ENCODE measurements at regions not wholly inside any gene's neighbourhood (a gene's known extent, or its start where the extent isn't known, plus 50 kb on each side); places are given as distances from the start of the nearest gene placed in this dataset.

- no peak for DNase-seq (ENCODE audit: low read depth in 2 of 2)
Observed at GRCh38 chr4:114177628-114178027, 198.2 kb upstream of the ARSJ start.

DNA sequence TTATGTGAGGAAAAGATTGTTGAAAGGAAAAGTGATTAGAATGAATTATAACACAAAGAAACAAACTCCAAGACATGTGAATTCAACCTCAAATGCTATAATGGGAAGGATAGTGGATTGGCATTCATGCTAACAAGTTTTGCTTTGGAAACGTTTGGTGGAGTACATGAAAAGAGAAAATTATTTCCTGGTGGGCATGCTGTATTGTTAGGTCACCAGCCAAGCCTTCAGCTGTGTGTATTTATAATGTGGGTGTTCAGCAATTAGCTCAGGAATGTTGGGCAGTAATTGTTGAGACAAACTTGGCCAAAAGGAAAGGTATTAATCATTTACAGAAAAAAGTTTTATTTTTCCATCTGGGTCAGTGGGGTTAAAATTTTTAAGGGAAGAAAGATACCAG, 198.9 kb upstream of the ARSJ start:
- no peak for DNase-seq (ENCODE audit: low read depth in 2 of 2)

DNA sequence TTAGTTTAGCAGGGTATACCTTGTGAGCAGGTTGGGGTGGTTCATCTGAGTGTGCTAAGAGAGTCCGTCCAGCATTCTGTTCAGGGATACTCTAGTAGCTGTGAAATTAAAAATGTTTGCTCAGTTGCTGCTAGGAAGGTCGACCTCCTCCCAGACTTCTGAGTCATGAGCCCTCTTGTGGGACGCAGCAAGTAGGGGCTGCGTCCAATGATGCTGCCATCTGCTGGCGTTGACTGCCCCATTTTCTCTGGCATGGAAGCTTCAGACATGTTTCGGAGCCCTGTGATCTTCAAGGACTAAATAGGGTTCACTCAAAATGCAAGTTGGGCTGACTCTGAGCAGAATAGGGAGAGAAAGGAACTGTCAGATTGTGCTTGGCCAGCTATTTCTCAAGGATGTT, 201.0 kb upstream of the ARSJ start:
- peak; percentile 6 to 10 for DNase-seq (ENCODE audit: low read depth in 2 of 2)

DNA sequence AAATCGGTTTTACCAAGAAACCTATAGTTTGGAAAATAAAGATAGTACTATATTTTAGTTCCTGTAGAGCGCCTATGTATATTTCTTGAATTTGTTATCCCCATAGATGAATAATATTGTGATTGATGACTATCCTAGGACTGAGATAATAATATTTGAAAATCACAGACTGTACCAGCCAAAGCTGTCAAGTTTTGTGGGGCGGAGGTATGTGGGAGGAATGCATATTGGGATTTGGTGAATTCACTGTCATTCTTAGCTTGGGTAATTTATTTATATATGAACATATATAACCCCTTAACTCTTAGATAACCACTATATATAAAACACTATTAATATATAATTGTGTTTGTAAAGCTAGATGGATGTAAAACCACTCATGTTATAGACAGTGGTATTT, 205.5 kb upstream of the ARSJ start:
- DNase-seq (ENCODE audit: low read depth in 2 of 2): no peak

DNA sequence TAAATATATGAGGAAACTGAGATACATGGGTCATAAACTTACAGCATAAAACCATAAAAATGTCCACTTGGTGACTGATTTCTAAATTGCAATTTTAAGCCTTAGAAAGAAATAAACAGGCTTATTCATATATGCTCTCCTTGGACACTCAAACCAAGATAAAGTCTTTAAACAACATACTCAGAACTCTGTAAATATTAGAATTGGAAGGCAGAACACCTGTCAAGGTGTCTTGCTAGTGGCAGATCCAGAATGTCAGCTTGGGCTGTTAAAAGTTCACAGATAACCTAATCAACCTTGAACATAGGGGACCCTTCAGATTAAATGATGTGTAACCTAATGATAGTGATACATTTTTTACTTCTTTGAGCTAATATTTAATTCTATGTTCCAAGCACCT, 208.1 kb upstream of the ARSJ start:
- DNase-seq (ENCODE audit: low read depth in 2 of 2): no peak

- no peak for DNase-seq (ENCODE audit: low read depth in 2 of 2)
Observed at GRCh38 chr4:114191496-114191895, 212.0 kb upstream of the ARSJ start.

GRCh38 chr4:114192854-114193253, 213.4 kb upstream of the ARSJ start:
- no peak for DNase-seq (ENCODE audit: low read depth in 2 of 2)

GRCh38 chr4:114193624-114194399, 214.4 kb upstream of the ARSJ start:
- no peak for DNase-seq (ENCODE audit: low read depth in 2 of 2)

GRCh38 chr4:114196606-114197005, 217.2 kb upstream of the ARSJ start:
- DNase-seq (ENCODE audit: low read depth in 2 of 2): no peak

GRCh38 chr4:114200026-114200425, 220.6 kb upstream of the ARSJ start:
- no peak for DNase-seq (ENCODE audit: low read depth in 2 of 2)

GRCh38 chr4:114205261-114205660, 225.8 kb upstream of the ARSJ start:
- no peak for DNase-seq (ENCODE audit: low read depth in 2 of 2)

DNA sequence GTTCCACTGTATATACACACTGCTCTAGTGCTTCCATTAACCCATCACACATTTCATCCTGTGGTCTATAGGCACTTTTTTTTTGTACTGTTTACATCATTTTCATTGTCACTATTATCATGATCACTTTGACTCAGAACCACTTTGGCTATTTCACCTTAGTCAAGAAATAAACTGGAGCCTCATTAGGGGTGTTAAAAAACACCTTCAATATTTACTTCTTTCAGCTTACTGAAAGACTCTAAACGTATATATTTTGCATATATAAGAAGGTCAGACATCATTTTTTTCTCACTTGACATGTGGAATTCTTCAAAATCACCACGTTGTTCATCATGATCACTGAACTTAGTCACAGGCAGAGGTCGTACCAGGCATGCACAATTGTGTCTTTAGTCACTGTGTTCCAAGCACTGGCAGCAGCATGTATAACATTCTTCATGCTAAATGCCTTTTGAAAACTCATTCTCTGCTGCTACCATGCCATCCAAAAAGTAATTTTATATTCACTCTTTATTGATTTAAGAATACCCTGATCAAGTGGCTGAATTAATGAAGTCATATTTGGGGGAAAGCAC, 229.2 kb upstream of the ARSJ start:
- DNase-seq (ENCODE audit: low read depth in 2 of 2): no peak

DNA sequence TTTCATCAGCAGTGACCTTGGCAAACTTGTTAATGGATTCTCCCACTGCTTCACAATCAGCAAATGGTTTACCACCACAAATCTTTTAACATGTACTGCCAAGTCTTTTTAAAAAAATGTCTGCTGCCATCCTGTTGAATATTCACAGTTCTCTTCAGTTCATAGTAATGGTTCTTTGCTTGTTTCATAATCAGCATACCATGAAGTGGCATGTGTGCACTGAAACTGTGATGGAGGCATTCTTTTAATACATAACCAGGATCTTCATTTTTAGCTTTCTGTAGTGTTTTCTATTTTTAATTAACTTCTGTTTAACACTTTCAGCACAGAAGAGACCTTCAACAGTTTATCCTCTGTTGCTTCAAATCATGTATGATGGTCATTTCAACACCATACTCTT, 230.1 kb upstream of the ARSJ start:
- no peak for DNase-seq (ENCODE audit: low read depth in 2 of 2)

GRCh38 chr4:114211556-114211955, 232.1 kb upstream of the ARSJ start:
- no peak for DNase-seq (ENCODE audit: low read depth in 2 of 2)

DNA sequence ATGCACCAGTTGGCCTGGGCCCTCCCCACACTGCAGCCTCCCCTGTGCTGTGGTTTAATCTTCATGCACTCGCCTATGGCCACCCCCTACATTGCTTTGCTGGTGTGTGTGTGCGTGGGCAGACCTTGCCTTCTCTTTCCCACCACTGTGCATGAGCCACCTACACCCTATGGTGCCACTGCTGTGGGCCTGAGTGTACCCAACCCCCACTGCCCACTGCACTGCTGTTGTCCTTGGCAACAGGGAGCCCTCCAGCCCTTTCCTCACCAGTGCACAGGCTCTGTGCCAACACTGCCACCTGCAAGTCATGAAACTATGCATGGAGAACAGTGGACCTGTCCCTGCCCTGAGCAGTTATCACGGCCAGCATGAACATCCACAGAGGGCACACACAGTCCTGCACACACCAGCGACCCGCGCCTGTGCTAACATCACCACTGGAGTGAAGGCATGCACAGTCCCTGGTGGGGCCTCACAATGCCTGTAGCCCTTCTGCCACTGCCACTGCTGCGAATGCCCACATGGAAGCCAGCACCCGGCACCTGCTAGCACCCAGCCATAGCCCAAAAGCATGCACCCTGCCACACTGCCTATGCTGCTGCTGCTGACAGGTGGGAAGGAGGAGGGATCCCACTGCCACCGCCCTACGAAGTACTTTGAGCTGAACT, 237.8 kb upstream of the ARSJ start:
- no peak for DNase-seq (ENCODE audit: low read depth in 2 of 2)

- DNase-seq (ENCODE audit: low read depth in 2 of 2): no peak
Observed at GRCh38 chr4:114223580-114223979, 244.1 kb upstream of the ARSJ start.

DNA sequence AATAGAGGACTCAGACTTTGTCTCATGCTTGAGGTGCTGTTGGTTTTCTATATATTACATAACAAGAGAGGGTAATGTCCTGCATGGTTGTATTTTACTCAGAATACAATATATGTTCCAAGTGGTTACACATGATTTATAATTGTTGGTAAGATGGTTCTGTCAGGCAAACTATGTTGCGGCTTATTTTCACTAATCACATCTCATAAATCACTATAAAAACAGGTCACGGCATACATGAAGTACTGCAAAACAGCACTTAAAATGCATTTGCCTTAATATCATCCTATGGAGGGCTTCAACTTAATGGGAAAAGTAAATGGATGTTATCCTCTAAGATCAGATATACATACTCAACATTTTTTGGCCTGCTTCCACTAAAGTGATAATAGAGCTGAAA, 246.0 kb upstream of the ARSJ start:
- DNase-seq (ENCODE audit: low read depth in 2 of 2): no peak

DNA sequence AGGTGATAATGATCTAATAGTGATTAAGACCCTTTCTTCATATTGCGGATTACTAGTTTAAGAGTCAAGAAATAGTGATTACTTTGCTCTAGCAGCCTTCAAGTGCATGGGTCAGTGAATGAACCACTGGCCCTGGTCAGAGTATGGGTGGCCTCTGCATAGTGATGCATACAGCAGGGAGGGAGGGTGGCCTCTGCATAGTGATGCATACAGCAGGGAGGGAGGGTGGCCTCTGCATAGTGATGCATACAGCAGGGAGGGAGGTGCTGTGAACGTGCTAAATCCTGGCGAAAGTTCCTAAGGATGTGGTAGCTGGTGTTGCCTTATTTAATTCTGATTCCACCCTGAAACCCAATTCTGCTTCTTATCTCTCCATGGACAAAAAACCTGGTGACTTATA, 246.7 kb upstream of the ARSJ start:
- DNase-seq (ENCODE audit: low read depth in 2 of 2): no peak

DNA sequence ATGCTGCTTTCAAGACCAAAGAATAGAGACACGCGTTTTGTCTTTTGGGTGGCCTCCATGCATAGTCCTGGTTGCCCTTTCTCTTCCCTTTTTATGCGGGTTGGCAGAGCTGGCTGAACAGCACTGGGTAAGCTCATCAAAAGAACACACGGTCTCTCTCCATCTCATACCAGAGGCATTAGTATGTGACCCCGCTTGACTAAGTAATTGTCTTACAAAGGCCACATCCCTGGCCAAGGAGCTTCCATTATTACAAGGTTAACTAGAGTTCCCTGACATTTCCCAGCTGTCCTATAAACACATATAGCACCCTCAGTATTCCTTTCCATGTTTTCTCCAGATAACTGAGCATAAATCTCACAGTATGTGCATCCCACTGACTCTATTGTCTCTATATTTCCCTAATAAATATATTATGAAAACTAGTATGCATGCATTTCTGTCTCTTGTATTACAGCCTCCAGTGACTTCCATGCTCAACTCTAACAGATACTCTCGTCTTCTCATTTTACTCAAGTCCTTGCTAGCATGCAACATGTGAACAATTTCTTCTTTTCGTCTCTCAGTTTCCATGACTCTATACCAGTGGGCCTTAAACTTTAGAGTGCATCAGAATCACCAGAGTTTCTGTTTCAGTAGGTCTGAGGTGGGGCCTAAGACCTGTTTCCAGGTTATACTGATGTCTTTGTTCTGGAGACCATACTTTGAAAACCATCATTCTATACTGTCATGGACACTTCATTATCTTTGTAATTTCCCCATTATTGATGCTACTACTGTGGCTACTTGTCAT, 247.7 kb upstream of the ARSJ start:
- DNase-seq (ENCODE audit: low read depth in 2 of 2): no peak

- no peak for DNase-seq (ENCODE audit: low read depth in 2 of 2)
Observed at GRCh38 chr4:114229706-114230105, 250.3 kb upstream of the ARSJ start.

- no peak for DNase-seq (ENCODE audit: low read depth in 2 of 2)
Observed at GRCh38 chr4:114236171-114236769, 256.8 kb upstream of the ARSJ start.

- no peak for DNase-seq (ENCODE audit: low read depth in 2 of 2)
Observed at GRCh38 chr4:114237997-114238396, 258.6 kb upstream of the ARSJ start.

Measured in stimulated activated CD8-positive, alpha-beta memory T cell treated with anti-CD3 and anti-CD28 coated beads, Interleukin-15, amount 100 ng/mL, for 4 hours (primary cell).